Breast epithelium (tissue), 4 donors: ENCODE measurements at regions not wholly inside any gene's neighbourhood (a gene's known extent, or its start where the extent isn't known, plus 50 kb on each side); places are given as distances from the start of the nearest gene placed in this dataset.

Experiments used
- DNase-seq, 2 donors: peaks; one replicate each; pipeline ENCODE4 v3.0.0-alpha.2; 2019; ENCODE audit warnings: low spot score in 2 of 2
- H3K27ac ChIP-seq, 2 donors: fragments of 200-600 bp; sonication (generic) in 1 of 2; one replicate each; pipeline ENCODE4 v1.5.1; 2016 to 2019; ENCODE audit warnings: mild to moderate bottlenecking in 1 of 2
- H3K27me3 ChIP-seq, 2 donors: fragments of 200-600 bp; sonication (generic) in 1 of 2; one replicate each; pipeline versions ENCODE4 v1.5.1 to v1.6.0; 2017 to 2019; ENCODE audit warnings: control low read depth in 1 of 2, mild to moderate bottlenecking in 1 of 2
- H3K36me3 ChIP-seq: fragments of 200-600 bp; one replicate; pipeline ENCODE4 v1.5.1; 2019
- H3K4me1 ChIP-seq, 2 donors: fragments of 200-600 bp; sonication (generic); one replicate each; pipeline ENCODE4 v1.5.1; 2016 to 2019; ENCODE audit warnings: control low read depth in 1 of 2
- H3K4me3 ChIP-seq, 3 donors: fragments of 200-600 bp; sonication (generic); 1 replicate in 2 of 3; 2 replicates in 1 of 3; pipeline ENCODE4 v1.5.1; 2016 to 2019; ENCODE audit warnings: mild to moderate bottlenecking in 3 of 3, moderate library complexity in 2 of 3
- H3K9me3 ChIP-seq, 2 donors: fragments of 200-600 bp; sonication (generic) in 1 of 2; one replicate each; pipeline ENCODE4 v1.5.1; 2016 to 2019; ENCODE audit warnings: control low read depth in 1 of 2
- CTCF ChIP-seq, 3 donors: fragments of 450-650 bp; IDR thresholded peaks; one replicate each; pipeline ENCODE4 v1.5.1; 2016 to 2017; ENCODE audit warnings: antibody characterized with exemption in 3 of 3, mild to moderate bottlenecking in 3 of 3, moderate library complexity in 3 of 3
- POLR2A ChIP-seq: fragments of 450-650 bp; IDR thresholded peaks from one replicate; pipeline ENCODE4 v1.6.1; 2016; ENCODE audit warnings: antibody characterized with exemption, mild to moderate bottlenecking, moderate library complexity
- POLR2AphosphoS5 ChIP-seq, 3 donors: sonication (generic); formaldehyde crosslinking; IDR thresholded peaks; one replicate each; pipeline ENCODE4 v1.6.1; 2017; ENCODE audit warnings: antibody characterized with exemption in 3 of 3
- intact Hi-C: fragments of 100-400 bp; cut with DNase I; formaldehyde crosslinking; loops from one replicate; pipeline ENCODE4 v1.15.1; 2023; ENCODE audit warnings: low total_unique reads

GRCh38 chr6:160858886-160859285, 132.7 kb upstream of the MAP3K4 start:
- no peaks in the 10 kb centered on the region for H3K4me1 ChIP-seq
- TF ChIP-seq POLR2A, result no peak
- no peak for TF ChIP-seq POLR2AphosphoS5 (IDR thresholded peaks at IDR 0.05)
- TF ChIP-seq CTCF (IDR thresholded peaks at IDR 0.05), result no peak
- intact Hi-C loops, result no loop called here
- no peaks in the 10 kb centered on the region for H3K36me3 ChIP-seq
- no peaks in the 10 kb centered on the region for H3K27me3 ChIP-seq
- H3K9me3 ChIP-seq, result peaks cover 0 to 5% of the 10 kb centered on the region in 2 donors
- H3K27ac ChIP-seq, result no peak overlapping the region
- no peak overlapping the region for H3K4me3 ChIP-seq
- DNase-seq, result no peak

DNA sequence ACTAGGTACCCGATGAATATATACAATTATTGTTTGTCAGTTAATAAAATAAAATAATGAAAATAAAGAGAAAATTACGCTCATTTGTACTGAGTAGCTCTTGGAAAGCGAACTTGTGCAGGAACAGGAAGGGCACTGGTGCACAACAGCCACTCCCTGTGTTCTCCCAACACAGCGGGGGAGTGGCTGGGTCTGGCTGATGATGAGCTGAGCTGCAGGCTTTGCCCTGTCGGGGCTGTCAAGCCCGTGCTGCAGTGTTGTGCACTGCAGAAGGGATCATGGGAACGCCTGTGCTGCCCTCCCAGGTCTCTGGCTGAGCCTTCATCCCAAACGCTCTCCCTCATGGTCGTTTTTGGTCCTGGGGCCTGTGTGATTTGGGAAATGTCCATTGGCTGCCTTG, 131.7 kb upstream of the MAP3K4 start:
- no peak overlapping the region for H3K27ac ChIP-seq
- H3K36me3 ChIP-seq, result no peaks in the 10 kb centered on the region
- DNase-seq, result no peak
- peaks cover 0 to 5% of the 10 kb centered on the region in 2 donors for H3K9me3 ChIP-seq
- H3K4me3 ChIP-seq, result no peak overlapping the region
- intact Hi-C loops, result no loop called here
- no peaks in the 10 kb centered on the region for H3K27me3 ChIP-seq
- TF ChIP-seq POLR2AphosphoS5 (IDR thresholded peaks at IDR 0.05), result no peak
- TF ChIP-seq CTCF (IDR thresholded peaks at IDR 0.05), result no peak
- TF ChIP-seq POLR2A, result no peak
- no peaks in the 10 kb centered on the region for H3K4me1 ChIP-seq

GRCh38 chr6:160861824-160862223, 129.7 kb upstream of the MAP3K4 start:
- no peaks in the 10 kb centered on the region for H3K36me3 ChIP-seq
- intact Hi-C loops, result no loop called here
- TF ChIP-seq CTCF (IDR thresholded peaks at IDR 0.05), result no peak
- TF ChIP-seq POLR2A, result no peak
- no peak for TF ChIP-seq POLR2AphosphoS5 (IDR thresholded peaks at IDR 0.05)
- no peaks in the 10 kb centered on the region for H3K27me3 ChIP-seq
- H3K9me3 ChIP-seq, result peaks cover 0 to 10% of the 10 kb centered on the region in 2 donors
- H3K4me3 ChIP-seq, result no peak overlapping the region
- no peak for DNase-seq
- no peaks in the 10 kb centered on the region for H3K4me1 ChIP-seq
- no peak overlapping the region for H3K27ac ChIP-seq

GRCh38 chr6:160863782-160864181, 127.8 kb upstream of the MAP3K4 start:
- intact Hi-C loops, result no loop called here

DNA sequence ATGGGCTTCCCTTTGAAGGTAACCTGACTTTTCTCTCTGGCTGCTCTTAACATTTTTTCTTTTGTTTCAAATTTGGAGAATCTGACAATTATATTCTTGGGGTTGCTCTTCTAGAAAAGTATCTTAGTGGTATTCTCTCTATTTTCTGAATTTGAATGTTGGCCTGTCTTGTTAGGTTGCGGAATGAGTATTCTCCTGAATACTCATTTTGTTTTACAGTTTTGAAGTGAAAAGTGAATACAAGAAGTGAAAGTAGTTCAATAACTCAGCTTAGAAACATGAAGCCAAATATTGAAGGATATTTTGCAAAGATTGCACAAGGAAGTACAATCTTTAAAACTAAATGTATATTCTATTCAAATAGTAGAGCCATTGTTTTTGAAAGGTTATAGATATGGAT, 120.2 kb upstream of the MAP3K4 start:
- Histone ChIP-seq H3K27ac (no peak overlapping the region), H3K36me3 (no peaks in the 10 kb centered on the region), H3K27me3 (no peaks in the 10 kb centered on the region), H3K4me1 (no peaks in the 10 kb centered on the region), H3K9me3 (peaks cover 0 to 7% of the 10 kb centered on the region in 2 donors), H3K4me3 (no peak overlapping the region)
- no peak for DNase-seq
- TF ChIP-seq POLR2AphosphoS5 (IDR thresholded peaks at IDR 0.05) (no peak), POLR2A (no peak), CTCF (IDR thresholded peaks at IDR 0.05) (no peak)
- intact Hi-C loops, result no loop called here

More at GRCh38 chr6:160863782-160864181, 127.8 kb upstream of the MAP3K4 start:
- DNase-seq, result no peak
- TF ChIP-seq POLR2A (no peak), CTCF (IDR thresholded peaks at IDR 0.05) (no peak), POLR2AphosphoS5 (IDR thresholded peaks at IDR 0.05) (no peak)
- H3K4me3 ChIP-seq, result no peak overlapping the region
- peaks cover 0 to 12% of the 10 kb centered on the region in 2 donors for H3K9me3 ChIP-seq
- no peaks in the 10 kb centered on the region for H3K4me1 ChIP-seq
- H3K27ac ChIP-seq, result no peak overlapping the region
- H3K36me3 ChIP-seq, result no peaks in the 10 kb centered on the region
- no peaks in the 10 kb centered on the region for H3K27me3 ChIP-seq
